K562 (cell line): ENCODE measurements at regions not wholly inside any gene's neighbourhood (a gene's known extent, or its start where the extent isn't known, plus 50 kb on each side); places are given as distances from the start of the nearest gene placed in this dataset.

Source experiments
- CCAR2 ChIP-seq: fragments of 200-400 bp; formaldehyde crosslinking; IDR thresholded peaks from 2 replicates; pipeline ENCODE4 v1.6.1; 2017; ENCODE audit warnings: mild to moderate bottlenecking, low read depth, low read length
- CREB1 ChIP-seq, 2 experiments: sonication (generic) in 1 of 2; formaldehyde crosslinking in 1 of 2; IDR thresholded peaks; 2 replicates each; pipeline versions ENCODE4 v1.6.1 to v1.8.0; 2012 to 2022; ENCODE audit warnings: inconsistent platforms in 1 of 2, mild to moderate bottlenecking in 1 of 2, missing genetic modification reagents in 1 of 2, moderate library complexity in 1 of 2
- HNRNPLL ChIP-seq: fragments of 200-400 bp; formaldehyde crosslinking; IDR thresholded peaks from 2 replicates; pipeline ENCODE4 v1.6.1; 2017; ENCODE audit warnings: low read length, low read depth, mild to moderate bottlenecking; ENCODE audit not compliant: poor library complexity, severe bottlenecking
- POLR2A ChIP-seq: fragments of 450-650 bp; conservative IDR thresholded peaks from 2 replicates; pipeline ENCODE4 v1.6.1; 2016
- POLR3G ChIP-seq: IDR thresholded peaks from 2 replicates; pipeline ENCODE4 v1.6.1; 2011; ENCODE audit not compliant: insufficient read length, insufficient replicate concordance; ENCODE audit errors: extremely low read depth
- RAD21 ChIP-seq, 2 experiments: fragments of 250-450 bp in 1 of 2; fragments of 450-650 bp in 1 of 2; sonication (Bioruptor Pico) in 1 of 2; formaldehyde crosslinking in 1 of 2; IDR thresholded peaks in 1 of 2; conservative IDR thresholded peaks in 1 of 2; 2 replicates each; pipeline versions ENCODE4 v1.4.0 to v1.8.0; 2020 to 2022; ENCODE audit warnings: mild to moderate bottlenecking in 2 of 2, moderate library complexity in 1 of 2
- ZKSCAN1 ChIP-seq: fragments of 150-350 bp; IDR thresholded peaks from 2 replicates; pipeline ENCODE4 v1.6.1; 2016; ENCODE audit warnings: low read depth, low read length
- TF ChIP-seq, protein P1 (sequence below), 3 experiments: IDR thresholded peaks in 2 of 3; conservative IDR thresholded peaks in 1 of 3; 2 replicates each; pipeline ENCODE4 v1.5.1; 2011 to 2012; ENCODE audit warnings: low read length in 3 of 3, mild to moderate bottlenecking in 3 of 3, control low read depth in 2 of 3, improper control_type of control experiment in 1 of 3, inconsistent platforms in 1 of 3, low read depth in 1 of 3, mixed read lengths in 1 of 3, moderate library complexity in 1 of 3; ENCODE audit not compliant: insufficient read depth in 2 of 3
- TF ChIP-seq, protein P2 (sequence below): fragments of 250-450 bp; sonication (Bioruptor Pico); IDR thresholded peaks from 2 replicates; pipeline ENCODE4 v1.8.0; 2021; ENCODE audit warnings: mild to moderate bottlenecking, moderate library complexity
- TF ChIP-seq, protein P3 (sequence below), 2 experiments: fragments of 450-650 bp in 1 of 2; sonication (generic) in 1 of 2; formaldehyde crosslinking in 1 of 2; IDR thresholded peaks in 1 of 2; conservative IDR thresholded peaks in 1 of 2; 2 replicates each; pipeline versions ENCODE4 v1.6.1 to v1.8.1; 2016 to 2023; ENCODE audit warnings: mild to moderate bottlenecking in 2 of 2, moderate library complexity in 2 of 2, inconsistent platforms in 1 of 2, missing genetic modification reagents in 1 of 2
- TF ChIP-seq, protein P4 (sequence below): fragments of 250-450 bp; sonication (Bioruptor Pico); IDR thresholded peaks from 2 replicates; pipeline ENCODE4 v1.8.0; 2021; ENCODE audit warnings: moderate library complexity, mild to moderate bottlenecking, inconsistent platforms

DNA sequence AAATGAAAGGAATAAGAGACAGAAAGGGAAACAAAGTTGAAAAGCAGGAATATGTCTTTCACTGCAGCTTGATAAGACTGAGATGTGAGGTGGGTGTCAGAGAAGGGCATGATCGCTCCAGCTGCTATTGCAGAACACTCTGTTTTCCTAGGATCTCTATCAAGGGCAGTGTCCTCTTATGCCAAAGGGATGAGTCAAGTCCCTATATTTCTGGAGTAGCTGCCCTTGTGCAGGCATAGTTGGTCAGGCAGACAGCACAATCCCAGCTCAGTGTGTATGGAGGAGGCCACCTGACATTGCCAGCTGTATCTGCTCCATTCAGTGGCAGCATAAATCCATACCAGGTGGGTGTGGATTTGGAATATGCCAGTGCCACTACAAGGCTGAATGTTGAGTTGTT lies 101.6 kb downstream of the DAD1 start:
- TF ChIP-seq CREB1 (IDR thresholded peaks at IDR 0.05) (no peak), CREB1 (CRISPR knock-in tag; IDR thresholded peaks at IDR 0.05) (no peak), CCAR2 (no peak), HNRNPLL (no peak), ZKSCAN1 (no peak), POLR3G (no peak), POLR2A (no peak), RAD21 (CRISPR knock-in tag; conservative IDR thresholded peaks at IDR 0.05 in 1 of 2, IDR thresholded peaks at IDR 0.05 in 1 of 2) (no peak)
- TF ChIP-seq, protein P1, sequence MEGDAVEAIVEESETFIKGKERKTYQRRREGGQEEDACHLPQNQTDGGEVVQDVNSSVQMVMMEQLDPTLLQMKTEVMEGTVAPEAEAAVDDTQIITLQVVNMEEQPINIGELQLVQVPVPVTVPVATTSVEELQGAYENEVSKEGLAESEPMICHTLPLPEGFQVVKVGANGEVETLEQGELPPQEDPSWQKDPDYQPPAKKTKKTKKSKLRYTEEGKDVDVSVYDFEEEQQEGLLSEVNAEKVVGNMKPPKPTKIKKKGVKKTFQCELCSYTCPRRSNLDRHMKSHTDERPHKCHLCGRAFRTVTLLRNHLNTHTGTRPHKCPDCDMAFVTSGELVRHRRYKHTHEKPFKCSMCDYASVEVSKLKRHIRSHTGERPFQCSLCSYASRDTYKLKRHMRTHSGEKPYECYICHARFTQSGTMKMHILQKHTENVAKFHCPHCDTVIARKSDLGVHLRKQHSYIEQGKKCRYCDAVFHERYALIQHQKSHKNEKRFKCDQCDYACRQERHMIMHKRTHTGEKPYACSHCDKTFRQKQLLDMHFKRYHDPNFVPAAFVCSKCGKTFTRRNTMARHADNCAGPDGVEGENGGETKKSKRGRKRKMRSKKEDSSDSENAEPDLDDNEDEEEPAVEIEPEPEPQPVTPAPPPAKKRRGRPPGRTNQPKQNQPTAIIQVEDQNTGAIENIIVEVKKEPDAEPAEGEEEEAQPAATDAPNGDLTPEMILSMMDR (IDR thresholded peaks at IDR 0.05 in 2 of 3, conservative IDR thresholded peaks at IDR 0.05 in 1 of 3; ENCODE audit: insufficient read depth in 2 of 3, low read depth in 1 of 3, low read length in 3 of 3) = no peak
- TF ChIP-seq, protein P2, sequence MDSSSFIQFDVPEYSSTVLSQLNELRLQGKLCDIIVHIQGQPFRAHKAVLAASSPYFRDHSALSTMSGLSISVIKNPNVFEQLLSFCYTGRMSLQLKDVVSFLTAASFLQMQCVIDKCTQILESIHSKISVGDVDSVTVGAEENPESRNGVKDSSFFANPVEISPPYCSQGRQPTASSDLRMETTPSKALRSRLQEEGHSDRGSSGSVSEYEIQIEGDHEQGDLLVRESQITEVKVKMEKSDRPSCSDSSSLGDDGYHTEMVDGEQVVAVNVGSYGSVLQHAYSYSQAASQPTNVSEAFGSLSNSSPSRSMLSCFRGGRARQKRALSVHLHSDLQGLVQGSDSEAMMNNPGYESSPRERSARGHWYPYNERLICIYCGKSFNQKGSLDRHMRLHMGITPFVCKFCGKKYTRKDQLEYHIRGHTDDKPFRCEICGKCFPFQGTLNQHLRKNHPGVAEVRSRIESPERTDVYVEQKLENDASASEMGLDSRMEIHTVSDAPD (CRISPR knock-in tag) = no peak
- TF ChIP-seq, protein P3, sequence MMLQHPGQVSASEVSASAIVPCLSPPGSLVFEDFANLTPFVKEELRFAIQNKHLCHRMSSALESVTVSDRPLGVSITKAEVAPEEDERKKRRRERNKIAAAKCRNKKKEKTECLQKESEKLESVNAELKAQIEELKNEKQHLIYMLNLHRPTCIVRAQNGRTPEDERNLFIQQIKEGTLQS (IDR thresholded peaks at IDR 0.05) = no peak
- TF ChIP-seq, protein P3 (CRISPR knock-in tag; conservative IDR thresholded peaks at IDR 0.05) = no peak
- TF ChIP-seq, protein P4, sequence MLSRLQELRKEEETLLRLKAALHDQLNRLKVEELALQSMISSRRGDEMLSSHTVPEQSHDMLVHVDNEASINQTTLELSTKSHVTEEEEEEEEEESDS (CRISPR knock-in tag) = no peak
